K562 (cell line): ENCODE measurements at regions not wholly inside any gene's neighbourhood (a gene's known extent, or its start where the extent isn't known, plus 50 kb on each side); places are given as distances from the start of the nearest gene placed in this dataset.

ENCODE experiments used
- FOXK2 ChIP-seq, 2 experiments: fragments of 450-650 bp; IDR thresholded peaks in 1 of 2; conservative IDR thresholded peaks in 1 of 2; 2 replicates each; pipeline ENCODE4 v1.6.1; 2016; ENCODE audit warnings: low read depth in 2 of 2, mild to moderate bottlenecking in 1 of 2
- KDM1A ChIP-seq, 2 experiments: fragments of 450-650 bp; IDR thresholded peaks; 2 replicates each; pipeline ENCODE4 v1.6.1; 2016; ENCODE audit warnings: mild to moderate bottlenecking in 2 of 2
- SIN3B ChIP-seq: fragments of 450-650 bp; IDR thresholded peaks from 2 replicates; pipeline ENCODE4 v1.6.1; 2017; ENCODE audit warnings: low read depth, mild to moderate bottlenecking, moderate library complexity
- SMARCC2 ChIP-seq: fragments of 450-650 bp; IDR thresholded peaks from 2 replicates; pipeline ENCODE4 v1.6.1; 2017; ENCODE audit warnings: antibody characterized with exemption, moderate library complexity, mild to moderate bottlenecking, low read depth
- ZBTB8A ChIP-seq: fragments of 450-650 bp; IDR thresholded peaks from 2 replicates; pipeline ENCODE4 v1.6.1; 2018; ENCODE audit warnings: mild to moderate bottlenecking, moderate library complexity; ENCODE audit not compliant: partially characterized antibody
- ZNF212 ChIP-seq: fragments of 450-650 bp; formaldehyde crosslinking; IDR thresholded peaks from 2 replicates; pipeline ENCODE4 v1.4.0; 2020; ENCODE audit warnings: mild to moderate bottlenecking
- TF ChIP-seq, protein P1 (sequence below), 3 experiments: IDR thresholded peaks in 2 of 3; conservative IDR thresholded peaks in 1 of 3; 2 replicates each; pipeline ENCODE4 v1.5.1; 2011 to 2012; ENCODE audit warnings: low read length in 3 of 3, mild to moderate bottlenecking in 3 of 3, control low read depth in 2 of 3, improper control_type of control experiment in 1 of 3, inconsistent platforms in 1 of 3, low read depth in 1 of 3, mixed read lengths in 1 of 3, moderate library complexity in 1 of 3; ENCODE audit not compliant: insufficient read depth in 2 of 3
- TF ChIP-seq, protein P2 (sequence below): fragments of 250-450 bp; sonication (Bioruptor Pico); IDR thresholded peaks from 2 replicates; pipeline ENCODE4 v1.9.0; 2021; ENCODE audit warnings: mild to moderate bottlenecking, inconsistent platforms
- TF ChIP-seq, protein P3 (sequence below): fragments of 450-650 bp; IDR thresholded peaks from 2 replicates; pipeline ENCODE4 v1.6.1; 2018; ENCODE audit warnings: mild to moderate bottlenecking, low read depth; ENCODE audit not compliant: partially characterized antibody

DNA sequence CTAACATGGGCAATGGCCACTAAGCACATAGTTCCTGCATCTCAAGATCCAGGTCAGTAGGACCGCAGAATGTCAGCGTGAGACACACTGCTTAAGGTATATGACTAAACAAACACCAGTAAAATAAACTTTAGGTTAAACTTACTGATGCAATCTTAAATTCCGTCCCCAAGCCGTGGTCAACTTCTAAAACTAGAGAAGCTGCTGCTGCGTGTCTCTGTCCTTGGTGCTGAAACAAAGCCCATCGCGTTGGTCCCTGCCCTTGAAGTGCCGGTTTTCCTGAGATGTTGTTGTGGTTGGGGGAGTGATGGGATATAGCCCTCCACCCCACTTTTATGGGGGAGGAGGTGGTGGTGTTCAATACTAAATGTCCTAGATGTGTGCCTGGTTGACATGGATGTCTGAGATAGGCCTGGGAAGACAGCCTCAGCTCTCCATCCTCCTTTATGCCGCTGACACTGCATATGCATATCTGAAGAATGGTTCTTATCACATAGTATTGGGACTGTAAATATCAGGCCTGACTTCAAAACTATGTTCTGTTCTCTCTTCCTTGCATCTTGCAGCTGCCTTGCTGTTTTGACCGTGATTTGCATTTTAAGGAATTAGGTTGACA is 72.0 kb upstream of the KCNA3 start:
- TF ChIP-seq, protein P1, sequence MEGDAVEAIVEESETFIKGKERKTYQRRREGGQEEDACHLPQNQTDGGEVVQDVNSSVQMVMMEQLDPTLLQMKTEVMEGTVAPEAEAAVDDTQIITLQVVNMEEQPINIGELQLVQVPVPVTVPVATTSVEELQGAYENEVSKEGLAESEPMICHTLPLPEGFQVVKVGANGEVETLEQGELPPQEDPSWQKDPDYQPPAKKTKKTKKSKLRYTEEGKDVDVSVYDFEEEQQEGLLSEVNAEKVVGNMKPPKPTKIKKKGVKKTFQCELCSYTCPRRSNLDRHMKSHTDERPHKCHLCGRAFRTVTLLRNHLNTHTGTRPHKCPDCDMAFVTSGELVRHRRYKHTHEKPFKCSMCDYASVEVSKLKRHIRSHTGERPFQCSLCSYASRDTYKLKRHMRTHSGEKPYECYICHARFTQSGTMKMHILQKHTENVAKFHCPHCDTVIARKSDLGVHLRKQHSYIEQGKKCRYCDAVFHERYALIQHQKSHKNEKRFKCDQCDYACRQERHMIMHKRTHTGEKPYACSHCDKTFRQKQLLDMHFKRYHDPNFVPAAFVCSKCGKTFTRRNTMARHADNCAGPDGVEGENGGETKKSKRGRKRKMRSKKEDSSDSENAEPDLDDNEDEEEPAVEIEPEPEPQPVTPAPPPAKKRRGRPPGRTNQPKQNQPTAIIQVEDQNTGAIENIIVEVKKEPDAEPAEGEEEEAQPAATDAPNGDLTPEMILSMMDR (IDR thresholded peaks at IDR 0.05 in 2 of 3, conservative IDR thresholded peaks at IDR 0.05 in 1 of 3; ENCODE audit: insufficient read depth in 2 of 3, low read depth in 1 of 3, low read length in 3 of 3) = no peak
- TF ChIP-seq SIN3B (no peak), SMARCC2 (no peak), ZBTB8A (no peak), ZNF212 (CRISPR knock-in tag) (no peak), KDM1A (IDR thresholded peaks at IDR 0.05) (no peak), FOXK2 (conservative IDR thresholded peaks at IDR 0.05 in 1 of 2, IDR thresholded peaks at IDR 0.05 in 1 of 2; ENCODE audit: low read depth in 2 of 2) (no peak)
- TF ChIP-seq, protein P2, sequence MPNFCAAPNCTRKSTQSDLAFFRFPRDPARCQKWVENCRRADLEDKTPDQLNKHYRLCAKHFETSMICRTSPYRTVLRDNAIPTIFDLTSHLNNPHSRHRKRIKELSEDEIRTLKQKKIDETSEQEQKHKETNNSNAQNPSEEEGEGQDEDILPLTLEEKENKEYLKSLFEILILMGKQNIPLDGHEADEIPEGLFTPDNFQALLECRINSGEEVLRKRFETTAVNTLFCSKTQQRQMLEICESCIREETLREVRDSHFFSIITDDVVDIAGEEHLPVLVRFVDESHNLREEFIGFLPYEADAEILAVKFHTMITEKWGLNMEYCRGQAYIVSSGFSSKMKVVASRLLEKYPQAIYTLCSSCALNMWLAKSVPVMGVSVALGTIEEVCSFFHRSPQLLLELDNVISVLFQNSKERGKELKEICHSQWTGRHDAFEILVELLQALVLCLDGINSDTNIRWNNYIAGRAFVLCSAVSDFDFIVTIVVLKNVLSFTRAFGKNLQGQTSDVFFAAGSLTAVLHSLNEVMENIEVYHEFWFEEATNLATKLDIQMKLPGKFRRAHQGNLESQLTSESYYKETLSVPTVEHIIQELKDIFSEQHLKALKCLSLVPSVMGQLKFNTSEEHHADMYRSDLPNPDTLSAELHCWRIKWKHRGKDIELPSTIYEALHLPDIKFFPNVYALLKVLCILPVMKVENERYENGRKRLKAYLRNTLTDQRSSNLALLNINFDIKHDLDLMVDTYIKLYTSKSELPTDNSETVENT (CRISPR knock-in tag) = no peak
- TF ChIP-seq, protein P3, sequence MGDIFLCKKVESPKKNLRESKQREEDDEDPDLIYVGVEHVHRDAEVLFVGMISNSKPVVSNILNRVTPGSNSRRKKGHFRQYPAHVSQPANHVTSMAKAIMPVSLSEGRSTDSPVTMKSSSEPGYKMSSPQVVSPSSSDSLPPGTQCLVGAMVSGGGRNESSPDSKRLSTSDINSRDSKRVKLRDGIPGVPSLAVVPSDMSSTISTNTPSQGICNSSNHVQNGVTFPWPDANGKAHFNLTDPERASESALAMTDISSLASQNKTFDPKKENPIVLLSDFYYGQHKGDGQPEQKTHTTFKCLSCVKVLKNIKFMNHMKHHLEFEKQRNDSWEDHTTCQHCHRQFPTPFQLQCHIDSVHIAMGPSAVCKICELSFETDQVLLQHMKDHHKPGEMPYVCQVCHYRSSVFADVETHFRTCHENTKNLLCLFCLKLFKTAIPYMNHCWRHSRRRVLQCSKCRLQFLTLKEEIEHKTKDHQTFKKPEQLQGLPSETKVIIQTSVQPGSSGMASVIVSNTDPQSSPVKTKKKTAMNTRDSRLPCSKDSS = no peak
